ENCODE measurements at regions not wholly inside any gene's neighbourhood (a gene's known extent, or its start where the extent isn't known, plus 50 kb on each side); places are given as distances from the start of the nearest gene placed in this dataset.

- DNase-seq, result no peak
- no peaks in the 10 kb centered on the region for H3K9me3 Mint-ChIP-seq
- no peak overlapping the region for H3K27ac Mint-ChIP-seq
- H3K27me3 Mint-ChIP-seq (ENCODE audit: low read depth in 3 of 3), result peaks cover 17 to 33% (median 32%) of the 10 kb centered on the region in 3 donors
- no peak overlapping the region for H3K4me3 Mint-ChIP-seq
- peaks cover 17 to 19% of the 10 kb centered on the region in 2 donors for H3K4me1 Mint-ChIP-seq
- H3K36me3 Mint-ChIP-seq, result peaks cover 0 to 3% (median 0%) of the 10 kb centered on the region in 3 donors
Measured at GRCh38 chr13:99898421-99898820, 73.1 kb downstream of the ZIC5 start.

GRCh38 chr13:99897076-99897440, 74.5 kb downstream of the ZIC5 start:
- peaks cover 17 to 33% (median 28%) of the 10 kb centered on the region in 3 donors for H3K27me3 Mint-ChIP-seq (ENCODE audit: low read depth in 3 of 3)
- H3K4me1 Mint-ChIP-seq, result peaks cover 17 to 19% of the 10 kb centered on the region in 2 donors
- no peak for DNase-seq
- H3K36me3 Mint-ChIP-seq, result peaks cover 0 to 5% (median 0%) of the 10 kb centered on the region in 3 donors
- no peak overlapping the region for H3K27ac Mint-ChIP-seq
- H3K9me3 Mint-ChIP-seq, result no peaks in the 10 kb centered on the region
- peak overlapping the region; percentile 15 to 52 (median 42) for H3K4me3 Mint-ChIP-seq

DNA sequence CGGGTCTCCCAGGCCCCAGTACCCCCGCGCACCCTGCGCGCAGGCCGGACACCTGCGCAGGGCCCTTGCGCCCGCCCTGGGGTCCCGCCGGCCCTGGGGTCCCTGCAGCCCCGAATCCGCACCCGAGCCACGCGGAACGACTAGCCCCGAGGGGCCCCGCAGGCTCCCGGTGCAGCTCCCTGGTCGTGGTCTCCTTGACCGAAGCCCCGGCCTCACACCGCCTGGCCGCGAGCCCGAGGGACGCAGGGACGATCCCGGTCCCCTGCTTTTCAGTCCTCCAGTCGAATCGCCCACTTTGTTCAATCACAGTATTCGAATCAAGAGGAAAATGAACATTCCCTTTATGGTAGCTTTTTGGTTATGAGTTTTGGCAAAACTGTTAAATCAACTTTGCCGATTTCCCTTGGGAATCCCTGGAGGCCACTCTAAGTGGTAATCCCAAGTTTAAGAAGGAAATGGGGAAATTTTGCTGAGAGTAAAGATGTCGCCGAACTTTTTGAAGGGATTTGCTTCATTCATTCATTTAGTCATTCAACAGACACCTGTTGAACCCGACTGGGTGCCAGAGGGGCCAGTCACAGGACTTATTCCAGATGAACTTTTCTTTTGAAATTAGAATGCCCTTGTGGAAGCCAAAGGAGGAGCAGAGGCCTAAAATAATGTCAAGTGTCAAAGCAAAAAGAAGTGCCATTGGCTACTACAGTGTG, 75.0 kb downstream of the ZIC5 start:
- DNase-seq, result no peak
- Mint-ChIP-seq H3K27ac (no peak overlapping the region), H3K36me3 (peaks cover 0 to 7% (median 0%) of the 10 kb centered on the region in 3 donors)

GRCh38 chr13:99895444-99896368, 75.9 kb downstream of the ZIC5 start:
- peak in 1 of 3 donors; percentile 12 for DNase-seq
- Mint-ChIP-seq H3K27ac (no peak overlapping the region), H3K4me1 (peaks cover 17 to 19% of the 10 kb centered on the region in 2 donors), H3K36me3 (peaks cover 0 to 7% (median 0%) of the 10 kb centered on the region in 3 donors), H3K4me3 (peak overlapping the region; percentile 62 to 89 (median 79)), H3K9me3 (no peaks in the 10 kb centered on the region), H3K27me3 (ENCODE audit: low read depth in 3 of 3) (peaks cover 17 to 33% (median 28%) of the 10 kb centered on the region in 3 donors)

More for the DNA sequence above, 75.0 kb downstream of the ZIC5 start:
- Mint-ChIP-seq H3K4me1 (peaks cover 17 to 19% of the 10 kb centered on the region in 2 donors), H3K9me3 (no peaks in the 10 kb centered on the region), H3K27me3 (ENCODE audit: low read depth in 3 of 3) (peaks cover 17 to 33% (median 28%) of the 10 kb centered on the region in 3 donors), H3K4me3 (peak overlapping the region; percentile 42 to 56 (median 52))

GRCh38 chr13:99894840-99895443, 76.6 kb downstream of the ZIC5 start:
- Mint-ChIP-seq H3K36me3 (peaks cover 0 to 7% (median 0%) of the 10 kb centered on the region in 3 donors), H3K4me1 (peaks cover 15 to 19% of the 10 kb centered on the region in 2 donors), H3K4me3 (peak overlapping the region; percentile 62 to 89 (median 79)), H3K27me3 (ENCODE audit: low read depth in 3 of 3) (peaks cover 17 to 30% (median 26%) of the 10 kb centered on the region in 3 donors), H3K9me3 (no peaks in the 10 kb centered on the region), H3K27ac (no peak overlapping the region)
- DNase-seq, result no peak

GRCh38 chr13:99894105-99894839, 77.3 kb downstream of the ZIC5 start:
- Mint-ChIP-seq H3K4me3 (peak overlapping the region; percentile 62 to 89 (median 79)), H3K27me3 (ENCODE audit: low read depth in 3 of 3) (peaks cover 17 to 28% (median 26%) of the 10 kb centered on the region in 3 donors), H3K9me3 (no peaks in the 10 kb centered on the region), H3K4me1 (peaks cover 15 to 19% of the 10 kb centered on the region in 2 donors), H3K36me3 (peaks cover 0 to 7% (median 0%) of the 10 kb centered on the region in 3 donors), H3K27ac (no peak overlapping the region)
- no peak for DNase-seq

DNA sequence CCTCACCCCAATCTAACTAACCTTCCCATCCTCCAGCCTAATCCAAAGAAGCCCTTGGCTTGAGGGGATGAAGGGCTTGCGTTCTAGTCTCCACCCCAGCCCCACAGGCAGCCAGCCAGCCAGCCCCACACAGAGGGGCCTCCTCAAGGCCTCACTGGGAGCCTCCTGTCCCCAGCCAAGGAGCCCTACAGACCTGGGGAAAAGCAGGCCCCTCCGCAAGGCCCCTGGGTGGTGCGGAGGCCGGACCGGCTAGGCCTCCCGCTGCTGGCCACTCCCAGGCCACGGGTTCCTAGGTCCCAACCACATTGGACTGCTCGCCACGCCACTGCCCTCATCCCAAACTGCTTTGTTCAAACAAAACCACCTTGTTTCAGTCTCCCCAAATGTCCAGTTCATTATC, 78.0 kb downstream of the ZIC5 start:
- Mint-ChIP-seq H3K36me3 (peaks cover 0 to 7% (median 0%) of the 10 kb centered on the region in 3 donors), H3K27ac (no peak overlapping the region), H3K27me3 (ENCODE audit: low read depth in 3 of 3) (peaks cover 17 to 27% (median 26%) of the 10 kb centered on the region in 3 donors), H3K4me1 (peaks cover 15 to 19% of the 10 kb centered on the region in 2 donors), H3K4me3 (peak overlapping the region in 1 of 5 donors; percentile 59), H3K9me3 (no peaks in the 10 kb centered on the region)
- no peak for DNase-seq

DNA sequence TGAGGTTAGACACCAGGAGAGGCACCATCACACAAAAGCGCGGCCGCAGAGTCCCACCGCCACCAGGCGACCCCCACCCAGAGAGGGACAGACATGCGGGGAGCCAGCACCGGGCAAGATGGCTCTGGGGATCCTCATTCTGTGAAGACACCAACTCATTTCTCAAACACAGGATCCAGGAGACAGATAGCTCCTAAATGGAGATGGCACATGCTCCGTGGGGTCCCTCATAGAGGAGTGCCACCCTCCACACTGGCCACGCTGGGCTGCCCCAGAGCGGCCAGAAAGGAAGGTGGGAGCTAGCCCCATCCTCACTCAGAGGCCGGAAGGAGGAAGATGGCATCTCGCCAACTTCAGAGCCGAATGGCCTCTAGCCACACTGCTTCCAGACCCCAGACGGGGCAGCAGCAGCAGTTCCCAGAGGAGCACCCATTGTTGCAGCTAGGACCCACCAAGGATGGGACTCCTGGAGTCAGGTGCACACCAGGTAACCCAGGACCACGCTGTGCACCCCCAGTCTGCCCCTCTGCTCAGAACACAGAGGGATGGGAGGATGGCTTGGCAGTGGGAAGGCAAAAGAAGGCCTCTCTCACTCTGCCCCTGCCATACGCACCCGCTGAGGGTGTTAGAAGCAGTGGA, 78.6 kb downstream of the ZIC5 start:
- Mint-ChIP-seq H3K4me1 (peaks cover 15 to 19% of the 10 kb centered on the region in 2 donors), H3K9me3 (no peaks in the 10 kb centered on the region), H3K36me3 (peaks cover 0 to 7% (median 0%) of the 10 kb centered on the region in 3 donors), H3K4me3 (no peak overlapping the region), H3K27me3 (ENCODE audit: low read depth in 3 of 3) (peaks cover 12 to 25% (median 22%) of the 10 kb centered on the region in 3 donors), H3K27ac (no peak overlapping the region)
- no peak for DNase-seq

- no peak overlapping the region for H3K4me3 Mint-ChIP-seq
- H3K4me1 Mint-ChIP-seq, result peaks cover 15 to 19% of the 10 kb centered on the region in 2 donors
- DNase-seq, result no peak
- H3K27me3 Mint-ChIP-seq (ENCODE audit: low read depth in 3 of 3), result peaks cover 14 to 22% (median 15%) of the 10 kb centered on the region in 3 donors
- H3K9me3 Mint-ChIP-seq, result no peaks in the 10 kb centered on the region
- no peak overlapping the region for H3K27ac Mint-ChIP-seq
- peaks cover 0 to 7% (median 0%) of the 10 kb centered on the region in 3 donors for H3K36me3 Mint-ChIP-seq
Measured at GRCh38 chr13:99892196-99892613, 79.4 kb downstream of the ZIC5 start.

DNA sequence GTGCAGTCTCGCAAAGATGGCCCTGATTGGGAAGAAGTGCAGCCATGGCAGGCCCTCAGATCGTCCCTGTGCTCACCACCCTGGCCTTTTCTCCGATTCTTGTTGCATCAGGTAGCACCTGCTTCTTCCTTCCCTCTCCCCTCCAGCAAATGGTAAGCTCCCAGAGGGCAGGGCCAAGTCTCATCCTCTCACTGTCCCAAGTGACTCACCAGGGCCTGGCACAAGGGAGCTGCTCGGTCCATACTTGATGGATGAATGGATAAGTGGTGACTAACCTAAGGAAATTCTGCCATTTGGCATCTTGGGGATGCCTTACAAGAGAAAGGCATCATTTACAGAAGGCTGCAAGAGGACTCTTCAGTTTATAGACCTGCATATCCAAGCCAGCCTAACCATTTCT, 84.9 kb downstream of the ZIC5 start:
- no peaks in the 10 kb centered on the region for H3K4me1 Mint-ChIP-seq
- H3K9me3 Mint-ChIP-seq, result peaks cover 0 to 2% (median 0%) of the 10 kb centered on the region in 6 donors

GRCh38 chr13:99884913-99885312, 86.7 kb downstream of the ZIC5 start:
- peaks cover 0 to 2% (median 0%) of the 10 kb centered on the region in 6 donors for H3K9me3 Mint-ChIP-seq
- H3K4me3 Mint-ChIP-seq, result no peak overlapping the region
- no peak for DNase-seq
- peaks cover 0 to 4% (median 0%) of the 10 kb centered on the region in 3 donors for H3K36me3 Mint-ChIP-seq
- H3K4me1 Mint-ChIP-seq, result no peaks in the 10 kb centered on the region
- peaks cover 0 to 13% (median 10%) of the 10 kb centered on the region in 3 donors for H3K27me3 Mint-ChIP-seq (ENCODE audit: low read depth in 3 of 3)
- no peak overlapping the region for H3K27ac Mint-ChIP-seq

More for the DNA sequence above, 84.9 kb downstream of the ZIC5 start:
- peaks cover 0 to 4% (median 0%) of the 10 kb centered on the region in 3 donors for H3K36me3 Mint-ChIP-seq
- H3K27ac Mint-ChIP-seq, result no peak overlapping the region
- H3K27me3 Mint-ChIP-seq (ENCODE audit: low read depth in 3 of 3), result peaks cover 0 to 11% (median 10%) of the 10 kb centered on the region in 3 donors
- no peak overlapping the region for H3K4me3 Mint-ChIP-seq
- DNase-seq, result no peak

- DNase-seq, result no peak
- Mint-ChIP-seq H3K27ac (no peak overlapping the region), H3K9me3 (peaks cover 0 to 2% (median 0%) of the 10 kb centered on the region in 6 donors), H3K36me3 (peaks cover 0 to 7% (median 6%) of the 10 kb centered on the region in 3 donors), H3K4me3 (no peak overlapping the region), H3K27me3 (ENCODE audit: low read depth in 3 of 3) (peaks cover 0 to 16% (median 10%) of the 10 kb centered on the region in 3 donors), H3K4me1 (no peaks in the 10 kb centered on the region)
Measured at GRCh38 chr13:99883805-99884204, 87.8 kb downstream of the ZIC5 start.

All from immature natural killer cell (primary cell).